ENCODE measurements at regions not wholly inside any gene's neighbourhood (a gene's known extent, or its start where the extent isn't known, plus 50 kb on each side); places are given as distances from the start of the nearest gene placed in this dataset.
A peak's percentile ranks its signal among the peaks of the same experiment; 100 is the strongest.

- intact Hi-C loops (cut with DNase I), result loop anchor here in 1 of 2 donors (10.0 kb wide), 1 partner anchor 141 kb away; no protein-coding TSS in a partner anchor
- Histone ChIP-seq H3K9me3 (no peaks in the 10 kb centered on the region), H3K27me3 (no peaks in the 10 kb centered on the region), H3K27ac (no peak overlapping the region), H3K4me1 (peaks cover 0 to 4% (median 0%) of the 10 kb centered on the region in 4 donors), H3K4me3 (no peak overlapping the region), H3K36me3 (no peaks in the 10 kb centered on the region)
- TF ChIP-seq CTCF (IDR thresholded peaks at IDR 0.05) (no peak), POLR2A (IDR thresholded peaks at IDR 0.05) (no peak)
- 46% methylated on average over 2 of the region's 2 CpGs for WGBS (ENCODE audit: insufficient coverage, low coverage, low lambda C conversion rate, missing lambda C conversion rate)
- ATAC-seq, result no peak
- no peak for DNase-seq
Observed at GRCh38 chr6:14055541-14055940, 62.0 kb upstream of the CD83 start.

GRCh38 chr6:14058029-14058695 is 59.4 kb upstream of the CD83 start:
- ATAC-seq, result no peak
- no peaks in the 10 kb centered on the region for H3K27me3 ChIP-seq
- no peak overlapping the region for H3K4me3 ChIP-seq
- intact Hi-C loops (cut with DNase I), result loop anchor here in 1 of 2 donors (10.0 kb wide), 1 partner anchor 143 kb away; no protein-coding TSS in a partner anchor
- H3K9me3 ChIP-seq, result no peaks in the 10 kb centered on the region
- TF ChIP-seq POLR2A (IDR thresholded peaks at IDR 0.05) (no peak), CTCF (IDR thresholded peaks at IDR 0.05) (no peak)
- DNase-seq, result no peak
- 59% methylated on average over 10 of the region's 10 CpGs for WGBS (ENCODE audit: insufficient coverage, low coverage, low lambda C conversion rate, missing lambda C conversion rate)
- peaks cover 0 to 8% (median 0%) of the 10 kb centered on the region in 4 donors for H3K4me1 ChIP-seq
- no peak overlapping the region for H3K27ac ChIP-seq
- H3K36me3 ChIP-seq, result no peaks in the 10 kb centered on the region

DNA sequence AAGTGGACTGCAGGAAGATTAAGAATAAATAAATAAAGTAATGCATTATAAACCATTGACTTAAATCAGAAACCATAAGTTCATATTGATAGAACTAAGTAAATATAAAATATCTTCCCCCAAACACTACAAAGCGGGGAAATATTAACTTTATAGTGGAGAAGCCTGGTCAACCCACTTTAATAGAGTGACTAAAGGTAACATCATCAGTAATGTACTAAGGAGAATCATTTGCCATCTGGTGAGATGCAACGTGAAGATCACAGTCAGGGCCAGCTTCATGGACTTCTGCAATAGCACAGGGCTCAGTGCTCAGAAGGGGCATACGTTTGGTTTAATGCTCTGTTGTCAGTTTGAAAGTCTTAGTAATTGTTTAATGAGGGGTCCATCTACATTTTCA is 58.8 kb upstream of the CD83 start:
- intact Hi-C loops (cut with DNase I), result loop anchor here in 1 of 2 donors (10.0 kb wide), 1 partner anchor 144 kb away; no protein-coding TSS in a partner anchor
- H3K4me1 ChIP-seq, result peaks cover 0 to 8% (median 0%) of the 10 kb centered on the region in 4 donors
- TF ChIP-seq POLR2A (IDR thresholded peaks at IDR 0.05) (no peak), CTCF (IDR thresholded peaks at IDR 0.05) (no peak)
- H3K36me3 ChIP-seq, result no peaks in the 10 kb centered on the region
- no peaks in the 10 kb centered on the region for H3K27me3 ChIP-seq
- no peak overlapping the region for H3K4me3 ChIP-seq
- DNase-seq, result no peak
- no peaks in the 10 kb centered on the region for H3K9me3 ChIP-seq
- H3K27ac ChIP-seq, result no peak overlapping the region
- ATAC-seq, result no peak
- 71% methylated on average over 3 of the region's 3 CpGs for WGBS (ENCODE audit: insufficient coverage, low coverage, low lambda C conversion rate, missing lambda C conversion rate)

GRCh38 chr6:14059791-14060436 is 57.7 kb upstream of the CD83 start:
- no peaks in the 10 kb centered on the region for H3K36me3 ChIP-seq
- H3K9me3 ChIP-seq, result no peaks in the 10 kb centered on the region
- no peak overlapping the region for H3K27ac ChIP-seq
- intact Hi-C loops (cut with DNase I), result loop anchor here (10.0 kb wide), 3 partner anchors 145 to 265 kb away; no protein-coding TSS in a partner anchor
- TF ChIP-seq CTCF (IDR thresholded peaks at IDR 0.05) (no peak), POLR2A (IDR thresholded peaks at IDR 0.05) (no peak)
- H3K4me3 ChIP-seq, result no peak overlapping the region
- peak; percentile 93 to 98 (median 95) for ATAC-seq
- no peaks in the 10 kb centered on the region for H3K27me3 ChIP-seq
- peak; percentile 89 to 92 (median 91) for DNase-seq
- peaks cover 0 to 8% (median 0%) of the 10 kb centered on the region in 4 donors for H3K4me1 ChIP-seq
- WGBS (ENCODE audit: insufficient coverage, low coverage, low lambda C conversion rate, missing lambda C conversion rate), result 35% methylated on average over 8 of the region's 10 CpGs
